NCI-H2171 (cell line): ENCODE measurements at regions not wholly inside any gene's neighbourhood (a gene's known extent, or its start where the extent isn't known, plus 50 kb on each side); places are given as distances from the start of the nearest gene placed in this dataset.

Experiments
- DNase-seq: peaks from one replicate; lab custom pipeline; 2025; lab: John Stamatoyannopoulos, UW

GRCh38 chr1:87615491-87615890 lies 286.8 kb downstream of the LMO4 start:
- DNase-seq, result no peak

GRCh38 chr1:87615901-87616300 lies 287.2 kb downstream of the LMO4 start:
- no peak for DNase-seq

- DNase-seq, result no peak
Observed at GRCh38 chr1:87620807-87621206, 292.1 kb downstream of the LMO4 start.

GRCh38 chr1:87629673-87630072 lies 301.0 kb downstream of the LMO4 start:
- no peak for DNase-seq

- no peak for DNase-seq
Observed at GRCh38 chr1:87632232-87632631, 303.6 kb downstream of the LMO4 start.

GRCh38 chr1:87636198-87636892 lies 307.7 kb downstream of the LMO4 start:
- DNase-seq, result no peak

GRCh38 chr1:87638636-87639035 lies 310.0 kb downstream of the LMO4 start:
- no peak for DNase-seq

GRCh38 chr1:87641996-87642395 lies 313.3 kb downstream of the LMO4 start:
- DNase-seq, result no peak

- DNase-seq, result no peak
Observed at GRCh38 chr1:87642581-87643221, 314.0 kb downstream of the LMO4 start.

GRCh38 chr1:87644033-87644578 lies 315.4 kb downstream of the LMO4 start:
- DNase-seq, result no peak

- no peak for DNase-seq
Observed at GRCh38 chr1:87644579-87645190, 316.0 kb downstream of the LMO4 start.

- no peak for DNase-seq
Observed at GRCh38 chr1:87647430-87648177, 318.9 kb downstream of the LMO4 start.

GRCh38 chr1:87648323-87649119 lies 319.8 kb downstream of the LMO4 start:
- no peak for DNase-seq

GRCh38 chr1:87650306-87650705 lies 321.6 kb downstream of the LMO4 start:
- DNase-seq, result no peak

GRCh38 chr1:87652176-87652575 lies 323.5 kb downstream of the LMO4 start:
- no peak for DNase-seq

- no peak for DNase-seq
Observed at GRCh38 chr1:87665151-87665550, 336.5 kb downstream of the LMO4 start.

GRCh38 chr1:87666681-87667080 lies 338.0 kb downstream of the LMO4 start:
- DNase-seq, result no peak

GRCh38 chr1:87669674-87670073 lies 341.0 kb downstream of the LMO4 start:
- no peak for DNase-seq

- DNase-seq, result no peak
Observed at GRCh38 chr1:87673309-87673708, 344.6 kb downstream of the LMO4 start.

- no peak for DNase-seq
Observed at GRCh38 chr1:87673748-87674147, 345.1 kb downstream of the LMO4 start.

GRCh38 chr1:87674791-87675190 lies 346.1 kb downstream of the LMO4 start:
- DNase-seq, result no peak

GRCh38 chr1:87678266-87678665 lies 349.6 kb downstream of the LMO4 start:
- DNase-seq, result no peak
